NB4 (cell line): ENCODE measurements at regions not wholly inside any gene's neighbourhood (a gene's known extent, or its start where the extent isn't known, plus 50 kb on each side); places are given as distances from the start of the nearest gene placed in this dataset.

ENCODE experiments used
- POLR2A ChIP-seq: IDR thresholded peaks from 2 replicates; pipeline ENCODE4 v1.6.1; 2011; ENCODE audit warnings: mild to moderate bottlenecking; ENCODE audit not compliant: insufficient read length; ENCODE audit errors: extremely low read depth
- TF ChIP-seq, protein P1 (sequence below): IDR thresholded peaks from one replicate; pipeline ENCODE4 v1.5.1; 2012; ENCODE audit warnings: low read depth, low read length
- TF ChIP-seq, protein P2 (sequence below): IDR thresholded peaks from 2 replicates; pipeline ENCODE4 v1.6.1; 2011; ENCODE audit warnings: low read depth, low read length

- TF ChIP-seq, protein P1, sequence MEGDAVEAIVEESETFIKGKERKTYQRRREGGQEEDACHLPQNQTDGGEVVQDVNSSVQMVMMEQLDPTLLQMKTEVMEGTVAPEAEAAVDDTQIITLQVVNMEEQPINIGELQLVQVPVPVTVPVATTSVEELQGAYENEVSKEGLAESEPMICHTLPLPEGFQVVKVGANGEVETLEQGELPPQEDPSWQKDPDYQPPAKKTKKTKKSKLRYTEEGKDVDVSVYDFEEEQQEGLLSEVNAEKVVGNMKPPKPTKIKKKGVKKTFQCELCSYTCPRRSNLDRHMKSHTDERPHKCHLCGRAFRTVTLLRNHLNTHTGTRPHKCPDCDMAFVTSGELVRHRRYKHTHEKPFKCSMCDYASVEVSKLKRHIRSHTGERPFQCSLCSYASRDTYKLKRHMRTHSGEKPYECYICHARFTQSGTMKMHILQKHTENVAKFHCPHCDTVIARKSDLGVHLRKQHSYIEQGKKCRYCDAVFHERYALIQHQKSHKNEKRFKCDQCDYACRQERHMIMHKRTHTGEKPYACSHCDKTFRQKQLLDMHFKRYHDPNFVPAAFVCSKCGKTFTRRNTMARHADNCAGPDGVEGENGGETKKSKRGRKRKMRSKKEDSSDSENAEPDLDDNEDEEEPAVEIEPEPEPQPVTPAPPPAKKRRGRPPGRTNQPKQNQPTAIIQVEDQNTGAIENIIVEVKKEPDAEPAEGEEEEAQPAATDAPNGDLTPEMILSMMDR = no peak
- no peak for TF ChIP-seq POLR2A
- TF ChIP-seq, protein P2, sequence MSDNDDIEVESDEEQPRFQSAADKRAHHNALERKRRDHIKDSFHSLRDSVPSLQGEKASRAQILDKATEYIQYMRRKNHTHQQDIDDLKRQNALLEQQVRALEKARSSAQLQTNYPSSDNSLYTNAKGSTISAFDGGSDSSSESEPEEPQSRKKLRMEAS = no peak
Observed at GRCh38 chr1:166457700-166458099, 290.9 kb upstream of the FAM78B start.
